ENCODE measurements at regions not wholly inside any gene's neighbourhood (a gene's known extent, or its start where the extent isn't known, plus 50 kb on each side); places are given as distances from the start of the nearest gene placed in this dataset.
A peak's percentile ranks its signal among the peaks of the same experiment; 100 is the strongest.

- TF ChIP-seq CTCF (conservative IDR thresholded peaks at IDR 0.05; ENCODE audit: control insufficient read depth, insufficient read depth, low read depth, low read length): no peak
- H3K4me3 ChIP-seq (ENCODE audit: control insufficient read depth, low read depth, low read length): no peak overlapping the region
- no peak for DNase-seq (ENCODE audit: low read depth)
These were observed 348.8 kb downstream of the SPATA31D1 start for GRCh38 chr9:82337351-82337750.

DNA sequence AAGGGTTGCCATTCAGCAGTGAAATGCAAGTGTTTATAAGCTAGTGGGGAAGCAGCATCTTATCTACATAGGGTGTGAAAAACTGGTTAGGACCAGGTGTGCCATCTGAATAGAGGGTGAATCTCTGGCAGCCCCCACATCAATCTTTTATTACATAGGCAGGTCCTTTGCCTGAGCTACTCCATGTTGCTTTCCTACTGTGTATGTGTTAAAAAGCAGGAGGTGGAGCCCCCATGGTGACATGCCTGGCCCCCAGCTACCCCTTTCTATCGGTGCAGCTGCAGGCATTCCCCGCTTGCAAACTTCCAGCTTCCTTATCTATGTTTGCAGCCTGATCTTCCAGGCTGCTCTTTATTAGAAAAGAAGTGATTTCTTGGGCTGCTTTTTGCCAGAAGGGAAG lies 353.5 kb downstream of the SPATA31D1 start:
- TF ChIP-seq CTCF (conservative IDR thresholded peaks at IDR 0.05; ENCODE audit: control insufficient read depth, insufficient read depth, low read depth, low read length): no peak
- no peak for DNase-seq (ENCODE audit: low read depth)
- no peak overlapping the region for H3K4me3 ChIP-seq (ENCODE audit: control insufficient read depth, low read depth, low read length)

DNA sequence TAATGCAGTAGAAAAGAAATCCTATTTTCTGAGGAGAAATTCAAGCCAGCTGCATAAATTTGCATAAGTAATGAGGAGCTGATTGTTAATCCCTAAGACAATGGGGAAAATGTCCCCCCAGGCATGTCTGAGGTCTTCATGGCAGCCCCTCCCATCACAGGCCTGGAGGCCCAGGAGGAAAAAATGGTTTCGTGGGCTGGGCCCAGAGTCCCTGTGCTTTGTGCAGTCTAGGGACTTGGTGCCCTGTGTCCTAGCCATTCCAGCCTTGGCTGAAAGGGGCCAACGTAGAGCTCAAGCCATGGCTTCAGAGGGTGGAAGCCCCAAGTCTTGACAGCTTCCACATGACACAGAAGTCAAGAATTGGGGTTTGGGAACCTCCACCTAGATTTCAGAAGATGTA lies 357.5 kb downstream of the SPATA31D1 start:
- no peak for TF ChIP-seq CTCF (conservative IDR thresholded peaks at IDR 0.05; ENCODE audit: control insufficient read depth, insufficient read depth, low read depth, low read length)
- no peak for DNase-seq (ENCODE audit: low read depth)

GRCh38 chr9:82353631-82354278 lies 365.2 kb downstream of the SPATA31D1 start:
- DNase-seq (ENCODE audit: low read depth): peak; percentile 49
- H3K4me3 ChIP-seq (ENCODE audit: control insufficient read depth, low read depth, low read length): no peak overlapping the region
- no peak for TF ChIP-seq CTCF (conservative IDR thresholded peaks at IDR 0.05; ENCODE audit: control insufficient read depth, insufficient read depth, low read depth, low read length)

More for the DNA sequence above, 357.5 kb downstream of the SPATA31D1 start:
- no peak overlapping the region for H3K4me3 ChIP-seq (ENCODE audit: control insufficient read depth, low read depth, low read length)

- DNase-seq (ENCODE audit: low read depth): peak; percentile 94
- no peak overlapping the region for H3K4me3 ChIP-seq (ENCODE audit: control insufficient read depth, low read depth, low read length)
- no peak for TF ChIP-seq CTCF (conservative IDR thresholded peaks at IDR 0.05; ENCODE audit: control insufficient read depth, insufficient read depth, low read depth, low read length)
These were observed 365.7 kb downstream of the SPATA31D1 start for GRCh38 chr9:82354279-82354659.

DNA sequence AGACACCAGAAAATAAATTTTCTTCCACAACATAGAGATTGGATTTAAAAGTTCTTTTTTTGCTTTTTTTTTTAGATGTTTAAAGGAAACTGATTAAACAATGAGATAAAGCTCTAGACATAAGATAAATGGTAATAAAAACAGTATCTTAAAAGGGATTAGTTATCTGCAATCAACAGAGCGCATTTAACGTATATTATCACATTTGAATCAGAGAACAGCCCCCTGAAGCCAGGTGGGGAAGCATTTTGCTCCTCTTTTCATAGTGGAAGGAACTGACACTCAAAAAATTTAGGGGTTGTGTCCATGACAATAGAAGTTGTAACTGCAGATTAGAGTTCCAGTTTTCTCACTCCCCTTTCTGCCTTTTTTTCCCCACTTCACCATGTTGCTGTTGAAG lies 367.6 kb downstream of the SPATA31D1 start:
- no peak for DNase-seq (ENCODE audit: low read depth)
- no peak overlapping the region for H3K4me3 ChIP-seq (ENCODE audit: control insufficient read depth, low read depth, low read length)
- TF ChIP-seq CTCF (conservative IDR thresholded peaks at IDR 0.05; ENCODE audit: control insufficient read depth, insufficient read depth, low read depth, low read length): no peak

DNA sequence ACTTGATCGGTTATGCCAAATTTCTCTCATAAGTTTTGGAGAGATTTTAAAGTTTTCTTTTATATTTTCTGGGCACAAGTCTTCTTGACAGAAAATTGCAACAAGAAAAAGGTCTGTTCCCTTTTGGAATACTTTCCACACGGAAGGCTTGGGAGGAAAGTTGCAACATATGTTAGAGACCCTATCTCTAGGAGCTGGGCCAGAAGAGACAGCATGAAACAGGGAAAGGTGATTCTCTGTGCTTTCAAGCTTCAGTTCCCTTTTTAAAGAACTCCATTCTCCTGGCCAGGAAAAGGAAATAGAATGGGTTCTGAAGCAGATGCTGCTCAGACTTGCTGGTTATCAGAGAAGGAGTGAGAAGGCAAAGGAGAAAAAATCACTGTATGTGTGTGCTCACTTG lies 368.3 kb downstream of the SPATA31D1 start:
- H3K4me3 ChIP-seq (ENCODE audit: control insufficient read depth, low read depth, low read length): no peak overlapping the region
- DNase-seq (ENCODE audit: low read depth): no peak
- TF ChIP-seq CTCF (conservative IDR thresholded peaks at IDR 0.05; ENCODE audit: control insufficient read depth, insufficient read depth, low read depth, low read length): no peak

Data from fibroblast of mammary gland (primary cell).